Endothelial cell of umbilical vein (primary cell): ENCODE measurements at regions not wholly inside any gene's neighbourhood (a gene's known extent, or its start where the extent isn't known, plus 50 kb on each side); places are given as distances from the start of the nearest gene placed in this dataset.

Experiments used
- EZH2 ChIP-seq: IDR thresholded peaks from 2 replicates; pipeline ENCODE4 v1.6.1; 2012; ENCODE audit warnings: borderline replicate concordance, low read depth, mild to moderate bottlenecking, moderate library complexity, low read length, inconsistent platforms; ENCODE audit not compliant: severe bottlenecking
- POLR2A ChIP-seq: IDR thresholded peaks from 2 replicates; pipeline ENCODE4 v1.6.1; 2012; ENCODE audit warnings: low read depth, mild to moderate bottlenecking, control low read depth, low read length
- POLR2AphosphoS5 ChIP-seq: IDR thresholded peaks from 2 replicates; pipeline ENCODE4 v1.6.1; 2012; ENCODE audit warnings: low read depth, mild to moderate bottlenecking, control low read depth, low read length, moderate library complexity; ENCODE audit not compliant: insufficient read depth
- TF ChIP-seq, protein P1 (sequence below), 2 donors: IDR thresholded peaks; 1 replicate in 1 of 2; 2 replicates in 1 of 2; pipeline ENCODE4 v1.5.1; 2011; ENCODE audit warnings: low read length in 2 of 2, mild to moderate bottlenecking in 2 of 2, moderate library complexity in 2 of 2, control low read depth in 1 of 2, inconsistent platforms in 1 of 2, low read depth in 1 of 2; ENCODE audit not compliant: insufficient read depth in 1 of 2; ENCODE audit errors: extremely low read depth in 1 of 2
- TF ChIP-seq, protein P2 (sequence below): IDR thresholded peaks from 2 replicates; pipeline ENCODE4 v1.6.1; 2011; ENCODE audit not compliant: insufficient read depth, insufficient read length

DNA sequence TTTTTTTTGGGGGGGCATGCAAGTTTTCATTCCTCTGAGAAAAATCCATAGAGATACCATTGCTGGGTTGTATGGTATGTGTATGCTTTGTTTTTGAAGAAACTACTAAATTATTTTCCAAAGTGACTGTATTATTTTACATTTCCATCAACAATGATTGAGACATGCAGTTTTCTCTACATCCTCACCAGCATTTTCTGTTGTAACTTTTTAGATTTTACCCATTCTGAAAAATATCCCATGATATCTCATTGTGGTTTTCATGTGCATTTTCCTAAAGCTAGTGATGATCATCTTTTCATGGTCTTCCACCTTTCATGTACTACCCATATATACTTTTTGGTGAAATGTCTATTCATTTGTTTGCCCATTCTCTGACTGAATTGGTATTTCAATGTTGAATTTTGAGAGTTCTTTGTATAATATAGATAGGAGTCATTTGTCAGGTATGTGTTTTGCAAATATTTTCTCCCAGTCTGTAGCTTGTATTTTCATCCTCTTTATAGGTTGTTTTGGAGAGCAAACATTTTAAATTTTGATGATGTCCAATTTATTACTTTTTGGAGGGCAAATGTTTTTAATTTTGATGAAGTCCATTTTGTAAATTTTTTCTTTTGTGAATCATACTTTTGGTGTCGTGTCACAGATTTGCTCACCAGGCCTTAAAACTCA lies 827.5 kb upstream of the CITED2 start:
- TF ChIP-seq, protein P1, sequence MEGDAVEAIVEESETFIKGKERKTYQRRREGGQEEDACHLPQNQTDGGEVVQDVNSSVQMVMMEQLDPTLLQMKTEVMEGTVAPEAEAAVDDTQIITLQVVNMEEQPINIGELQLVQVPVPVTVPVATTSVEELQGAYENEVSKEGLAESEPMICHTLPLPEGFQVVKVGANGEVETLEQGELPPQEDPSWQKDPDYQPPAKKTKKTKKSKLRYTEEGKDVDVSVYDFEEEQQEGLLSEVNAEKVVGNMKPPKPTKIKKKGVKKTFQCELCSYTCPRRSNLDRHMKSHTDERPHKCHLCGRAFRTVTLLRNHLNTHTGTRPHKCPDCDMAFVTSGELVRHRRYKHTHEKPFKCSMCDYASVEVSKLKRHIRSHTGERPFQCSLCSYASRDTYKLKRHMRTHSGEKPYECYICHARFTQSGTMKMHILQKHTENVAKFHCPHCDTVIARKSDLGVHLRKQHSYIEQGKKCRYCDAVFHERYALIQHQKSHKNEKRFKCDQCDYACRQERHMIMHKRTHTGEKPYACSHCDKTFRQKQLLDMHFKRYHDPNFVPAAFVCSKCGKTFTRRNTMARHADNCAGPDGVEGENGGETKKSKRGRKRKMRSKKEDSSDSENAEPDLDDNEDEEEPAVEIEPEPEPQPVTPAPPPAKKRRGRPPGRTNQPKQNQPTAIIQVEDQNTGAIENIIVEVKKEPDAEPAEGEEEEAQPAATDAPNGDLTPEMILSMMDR (IDR thresholded peaks at IDR 0.05; ENCODE audit: extremely low read depth in 1 of 2, insufficient read depth in 1 of 2, low read depth in 1 of 2, low read length in 2 of 2): no peak
- no peak for TF ChIP-seq POLR2A
- TF ChIP-seq EZH2: no peak
- TF ChIP-seq POLR2AphosphoS5: no peak
- TF ChIP-seq, protein P2, sequence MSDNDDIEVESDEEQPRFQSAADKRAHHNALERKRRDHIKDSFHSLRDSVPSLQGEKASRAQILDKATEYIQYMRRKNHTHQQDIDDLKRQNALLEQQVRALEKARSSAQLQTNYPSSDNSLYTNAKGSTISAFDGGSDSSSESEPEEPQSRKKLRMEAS: no peak
